GM19351 (cell line): ENCODE measurements at regions not wholly inside any gene's neighbourhood (a gene's known extent, or its start where the extent isn't known, plus 50 kb on each side); places are given as distances from the start of the nearest gene placed in this dataset.
"Not testable (repeated sequence)": the region's sequence is repeated elsewhere in the genome, so short reads cannot be mapped to it uniquely, and the experiment has no call there.

Experiments used
- ATAC-seq: cut with Tn5 transposase; IDR thresholded peaks from one replicate; pipeline ENCODE4 v1.9.1; 2021; ENCODE audit warnings: mild to moderate bottlenecking, moderate library complexity; ENCODE audit not compliant: unreplicated experiment

DNA sequence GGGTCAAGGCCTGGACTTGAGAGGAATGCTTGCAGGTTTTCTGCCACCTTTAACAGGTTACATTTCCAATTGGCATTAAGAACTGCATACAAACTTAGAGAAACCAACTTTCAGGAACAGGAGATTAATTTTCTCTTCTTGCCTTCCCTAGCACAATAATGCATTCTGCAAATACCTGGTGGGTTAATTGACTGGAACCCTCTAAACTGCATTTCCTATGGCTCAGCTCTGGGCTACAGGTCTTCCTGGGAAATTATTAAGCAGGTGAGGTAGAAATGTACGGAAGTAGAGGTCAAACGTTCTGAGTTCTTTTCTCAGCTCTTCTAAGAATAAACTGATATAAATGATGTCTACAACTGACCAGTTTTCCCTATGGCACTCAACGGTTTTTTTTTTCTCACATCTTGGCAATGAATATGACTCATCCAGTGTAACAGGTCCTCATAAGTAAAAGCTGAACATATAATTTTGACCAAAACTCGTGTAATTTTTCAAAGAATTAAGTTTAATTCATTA, 144.9 kb upstream of the PELI2 start:
- no peak for ATAC-seq

DNA sequence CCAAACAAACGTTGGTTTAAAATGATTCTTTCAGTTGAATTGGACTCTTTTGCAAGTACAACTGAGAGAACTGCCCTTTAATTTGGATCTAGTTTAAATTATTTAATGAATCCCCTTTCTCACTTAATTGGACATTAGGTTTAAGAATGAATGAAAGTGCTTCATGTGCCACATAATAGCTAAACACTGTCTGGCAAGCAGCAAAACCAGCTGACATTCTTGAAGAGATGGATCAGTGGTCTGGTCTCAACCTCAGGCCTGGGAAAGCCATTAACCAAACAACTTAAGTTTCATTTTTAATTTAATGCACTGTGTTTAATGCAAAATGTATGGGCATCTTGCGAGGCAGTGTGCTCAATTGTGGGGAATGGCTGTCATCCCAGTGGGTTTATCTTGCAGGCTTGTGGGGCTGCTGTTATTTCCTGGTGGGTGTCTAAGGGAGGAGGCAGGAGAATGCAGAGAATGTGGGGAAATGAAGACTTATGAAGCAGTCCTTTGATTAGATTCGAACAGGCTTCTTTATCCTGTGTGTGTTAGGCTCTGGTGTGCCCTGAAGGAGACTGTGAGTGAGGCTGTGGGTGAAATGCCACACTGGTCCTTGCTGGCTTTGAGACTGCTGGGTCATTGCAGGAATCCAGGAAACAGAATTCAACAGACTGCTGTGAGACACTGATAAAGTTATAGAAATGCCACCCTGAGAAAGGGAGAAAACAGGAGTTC, 144.1 kb upstream of the PELI2 start:
- no peak for ATAC-seq

DNA sequence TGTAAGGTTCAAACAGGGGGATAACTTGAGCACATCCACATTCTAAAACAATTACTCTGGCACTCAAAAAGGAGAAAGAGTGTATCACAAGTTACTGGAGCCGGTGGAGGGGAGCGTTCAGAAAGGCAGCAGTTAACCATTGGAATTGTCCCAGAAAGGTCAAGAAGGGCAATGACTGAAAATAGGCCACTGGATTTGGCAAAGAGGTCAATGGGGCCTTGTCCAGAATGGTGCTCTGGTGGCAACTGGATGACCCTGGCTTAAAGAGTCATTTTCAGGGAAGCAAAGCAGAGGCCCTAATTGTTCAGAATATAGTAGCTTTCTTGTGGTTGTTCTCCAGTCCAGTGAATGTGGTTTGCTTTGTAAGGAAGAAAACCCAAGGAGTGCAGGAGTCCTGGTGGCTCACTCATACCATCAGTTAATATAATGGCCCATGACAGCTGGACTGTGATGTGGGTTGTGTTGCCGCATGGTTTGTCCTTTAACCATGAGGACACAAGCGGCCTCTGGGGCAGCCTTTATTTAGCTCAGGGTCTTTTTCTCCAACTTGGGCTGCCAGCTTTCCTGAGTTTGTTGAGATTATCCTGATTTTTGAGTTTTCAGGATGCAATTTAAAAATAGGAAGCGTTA, 142.8 kb upstream of the PELI2 start:
- ATAC-seq = no peak

DNA sequence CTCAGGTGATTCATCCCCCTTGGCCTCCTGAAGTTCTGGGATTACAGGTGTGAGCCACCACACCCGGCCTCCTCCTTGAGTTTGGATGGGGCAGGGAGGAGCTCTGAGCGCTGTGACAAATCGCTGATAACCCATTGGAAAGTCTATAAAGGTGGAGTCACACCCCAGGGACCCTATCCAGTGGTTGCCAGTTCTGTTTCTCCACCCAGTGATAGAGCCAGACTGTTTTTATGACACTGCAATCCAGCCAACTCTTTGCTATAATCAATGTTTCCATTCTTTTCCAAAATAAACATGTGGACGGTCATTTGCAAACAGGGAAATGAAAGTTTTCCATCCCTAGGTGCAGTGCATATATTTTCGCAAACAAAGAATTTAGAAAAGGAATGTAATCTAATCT, 142.0 kb upstream of the PELI2 start:
- no peak for ATAC-seq

DNA sequence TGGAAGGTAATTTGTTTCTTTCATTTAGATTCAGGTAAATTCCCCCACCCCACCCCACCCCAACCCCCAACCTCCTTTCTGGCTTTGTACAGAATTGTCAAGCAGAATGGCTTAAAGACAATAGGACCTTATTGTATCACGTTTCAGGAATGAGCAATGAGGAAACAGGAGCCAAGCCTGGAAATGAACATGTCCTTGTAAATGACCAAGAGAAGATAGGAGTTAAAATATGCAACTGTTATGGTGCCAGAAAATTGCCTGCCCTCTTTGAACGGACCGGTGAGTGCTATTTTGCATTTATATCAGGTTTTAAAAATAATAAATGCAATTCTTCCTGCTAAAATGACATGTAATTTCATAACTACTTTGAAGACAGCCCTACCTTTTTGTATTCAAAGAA, 141.6 kb upstream of the PELI2 start:
- ATAC-seq = no peak

DNA sequence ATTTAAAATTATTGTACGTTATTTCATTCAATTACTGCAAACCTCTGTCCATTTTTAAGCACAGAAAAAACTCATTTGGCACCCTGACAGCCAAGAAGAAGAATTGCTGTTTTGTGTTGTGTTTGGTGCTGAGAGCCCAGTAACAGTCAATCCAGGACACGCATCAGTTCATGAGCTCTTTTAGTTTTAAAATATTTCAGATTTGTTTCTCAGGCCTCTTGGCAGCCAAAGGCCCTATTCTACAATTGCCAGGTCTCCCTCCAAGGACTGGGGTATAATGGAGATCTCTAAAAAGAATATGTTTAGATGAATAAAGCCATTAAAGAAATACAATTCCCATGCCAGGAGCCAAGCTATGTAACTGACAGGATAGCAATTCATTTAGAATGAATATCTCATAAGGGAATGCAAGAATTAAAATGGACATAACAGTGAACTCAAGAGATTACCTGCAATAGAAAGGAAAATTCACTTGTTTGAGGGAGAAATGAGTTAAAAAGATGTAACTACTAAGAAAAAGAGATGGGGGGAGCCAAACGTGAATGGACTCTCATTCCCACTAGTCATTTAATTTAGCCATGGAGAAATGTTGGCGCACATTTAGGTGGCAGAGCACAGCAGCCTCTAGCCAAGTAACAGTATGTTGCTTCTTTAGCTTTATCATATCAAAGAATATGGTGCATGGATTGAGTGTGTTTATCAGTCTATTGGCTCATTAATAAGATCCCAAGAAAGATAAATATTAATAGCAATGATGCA, 140.6 kb upstream of the PELI2 start:
- ATAC-seq = no peak

DNA sequence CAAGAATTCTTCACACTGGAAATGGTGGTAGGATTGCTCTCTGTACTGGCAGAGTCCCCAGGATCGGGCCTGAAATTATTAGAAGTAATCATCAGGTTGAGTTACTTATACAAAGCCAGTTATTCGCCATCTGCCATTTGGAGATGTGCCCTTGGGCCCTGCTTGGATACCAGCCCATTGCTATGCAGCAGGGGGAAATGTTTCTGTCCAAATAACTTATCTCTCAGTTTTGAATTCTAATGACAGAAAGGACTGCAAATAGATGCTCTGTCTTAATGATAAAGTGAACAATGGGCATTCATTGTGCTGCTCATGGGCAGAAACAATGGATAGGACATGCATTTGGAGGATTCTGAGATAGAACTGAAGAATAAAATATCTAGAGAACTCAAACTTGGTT, 139.1 kb upstream of the PELI2 start:
- ATAC-seq = no peak

DNA sequence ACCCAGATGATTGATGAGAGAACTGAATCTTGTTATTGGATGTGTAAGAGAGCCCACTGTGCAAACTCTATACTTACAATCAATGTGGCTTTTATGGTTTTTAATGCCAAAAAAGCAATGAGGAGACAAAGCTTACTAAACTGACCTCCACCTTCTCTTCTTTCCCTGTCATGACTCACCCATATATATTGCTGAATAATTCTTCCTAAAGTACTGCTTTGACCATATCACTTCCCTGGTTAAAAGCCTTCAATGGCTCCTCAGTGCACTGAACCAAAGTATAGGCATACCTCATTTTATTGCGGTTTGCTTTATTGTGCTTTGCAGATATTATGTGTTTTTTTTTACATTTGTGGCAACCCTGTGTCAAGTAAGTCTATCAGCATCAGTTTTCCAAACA, 138.4 kb upstream of the PELI2 start:
- ATAC-seq = no peak

DNA sequence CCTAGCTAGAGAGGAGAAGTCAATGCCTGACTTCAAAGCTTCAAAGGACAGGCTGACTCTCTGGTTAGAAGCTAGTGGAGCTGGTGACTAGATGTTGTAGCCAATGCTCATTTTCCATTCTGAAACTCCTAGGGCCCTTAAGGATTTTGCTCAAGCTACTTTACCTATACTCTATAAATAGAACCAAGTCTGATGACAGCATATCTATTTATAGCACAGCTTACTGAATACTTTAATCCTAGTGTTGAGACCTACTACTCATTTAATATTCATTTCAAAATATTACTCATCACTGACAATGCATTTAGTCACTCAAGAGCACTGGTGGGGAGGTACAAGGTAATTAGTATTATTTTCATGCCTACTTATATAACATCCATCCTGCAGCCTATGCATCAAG, 137.2 kb upstream of the PELI2 start:
- ATAC-seq = no peak

DNA sequence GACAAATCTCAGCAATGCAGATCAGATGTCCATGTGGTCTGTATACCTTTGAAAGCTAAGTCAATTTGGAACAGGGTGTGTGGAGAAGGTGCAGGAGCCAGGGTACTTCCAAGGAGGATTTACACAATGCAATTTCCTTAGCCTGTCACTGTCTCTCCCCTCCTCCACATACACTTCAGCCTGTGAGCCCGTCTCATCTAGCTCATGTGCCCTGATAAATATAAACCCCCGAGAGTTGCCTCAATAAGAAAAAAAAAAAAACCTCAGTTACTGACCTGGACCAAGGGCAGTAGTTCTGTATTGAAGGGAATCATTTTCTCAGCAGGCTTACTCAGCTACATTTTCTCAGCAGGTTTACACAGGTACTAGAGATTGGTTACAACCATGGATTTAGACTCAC, 132.1 kb upstream of the PELI2 start:
- no peak for ATAC-seq

DNA sequence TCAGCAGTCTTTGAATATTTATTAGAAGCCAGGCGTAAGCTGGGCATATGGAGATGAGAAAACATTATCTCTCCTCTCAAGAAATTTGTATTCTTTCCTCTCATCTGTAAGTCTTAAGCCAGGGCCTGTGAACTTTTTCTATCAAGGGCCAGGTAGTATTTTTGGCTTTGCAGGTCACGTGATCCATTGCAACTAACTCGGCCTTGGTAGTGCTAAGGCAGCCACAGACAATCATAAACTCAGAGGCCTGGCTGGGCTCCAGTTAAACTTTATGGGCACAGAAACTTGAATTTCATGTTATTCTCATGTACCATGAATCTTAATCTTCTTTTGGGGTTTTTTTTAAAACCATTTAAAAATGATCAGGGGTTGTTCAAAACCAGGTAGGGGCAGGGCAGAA, 117.4 kb upstream of the PELI2 start:
- ATAC-seq = no peak

DNA sequence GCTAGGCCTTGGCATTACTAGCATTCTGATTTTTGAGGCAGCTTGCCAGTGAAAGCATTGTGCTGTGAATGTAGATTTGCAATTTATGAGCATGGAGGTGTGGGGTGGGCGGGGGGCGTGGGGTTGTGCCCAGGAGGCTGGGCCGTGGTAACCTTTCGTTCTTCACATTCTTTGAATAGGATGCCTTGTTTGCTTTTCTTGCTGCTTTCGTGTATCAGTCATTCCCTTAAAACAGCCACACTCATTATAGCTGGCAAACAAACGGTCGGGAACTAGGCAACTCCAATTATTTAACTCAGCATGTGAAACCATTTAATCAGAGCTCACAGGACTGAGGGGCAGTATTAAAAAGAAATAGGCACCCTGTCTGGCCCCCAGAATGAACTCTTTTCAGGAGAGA, 115.9 kb upstream of the PELI2 start:
- ATAC-seq = no peak

DNA sequence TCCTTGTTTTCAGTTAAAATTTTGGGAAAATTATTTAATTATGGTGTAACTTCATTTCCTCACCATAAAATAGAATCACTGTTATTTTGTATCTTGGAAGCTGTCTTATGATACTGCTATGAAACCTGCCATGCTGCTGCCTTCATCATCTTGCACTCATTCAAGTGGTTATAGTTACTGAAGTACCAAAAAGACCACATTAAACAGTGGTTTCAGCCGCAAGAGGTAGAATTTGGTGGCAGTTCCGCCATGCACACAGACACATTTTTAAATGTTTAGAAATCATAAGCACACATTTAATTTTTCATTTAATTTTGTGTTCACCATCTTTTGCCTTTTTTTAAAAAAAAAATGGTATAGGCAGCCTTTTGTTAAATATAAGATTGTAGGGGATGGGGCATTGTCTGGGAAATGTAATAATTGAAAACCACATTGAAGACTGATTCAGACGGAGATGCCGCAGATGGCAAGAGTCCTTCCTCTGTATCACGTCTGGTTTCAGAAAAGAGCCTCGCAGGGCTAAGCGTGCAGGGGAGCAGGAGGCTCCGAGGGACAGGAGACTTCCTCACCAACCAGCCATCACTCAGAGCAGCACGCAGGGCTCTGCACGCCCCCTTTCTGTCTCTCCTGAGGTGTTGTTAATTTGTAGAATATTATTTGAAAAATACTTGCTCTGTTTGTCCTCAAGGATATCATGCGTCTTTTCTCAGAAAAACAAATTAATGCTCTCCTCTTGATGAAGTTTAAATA, 115.2 kb upstream of the PELI2 start:
- peak; percentile 56 for ATAC-seq

DNA sequence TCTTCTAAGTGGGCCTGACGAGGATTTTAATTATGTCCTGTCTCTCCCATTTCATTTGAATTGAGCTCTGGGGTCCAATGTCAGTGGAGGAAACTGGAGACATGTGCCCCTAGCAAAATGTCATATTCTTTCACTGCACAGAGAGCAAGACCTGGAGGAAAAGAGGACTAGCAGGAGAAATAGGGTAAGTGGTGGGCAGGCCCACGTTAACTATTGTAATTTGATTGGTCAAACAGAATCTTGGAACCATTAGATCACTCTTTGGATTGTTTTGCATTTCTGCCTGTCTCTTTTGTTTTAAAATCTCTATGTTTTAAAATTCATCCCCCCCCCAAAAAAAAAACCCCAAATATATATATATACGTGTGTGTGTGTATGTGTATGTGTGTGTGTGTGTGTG, 113.9 kb upstream of the PELI2 start:
- no peak for ATAC-seq

DNA sequence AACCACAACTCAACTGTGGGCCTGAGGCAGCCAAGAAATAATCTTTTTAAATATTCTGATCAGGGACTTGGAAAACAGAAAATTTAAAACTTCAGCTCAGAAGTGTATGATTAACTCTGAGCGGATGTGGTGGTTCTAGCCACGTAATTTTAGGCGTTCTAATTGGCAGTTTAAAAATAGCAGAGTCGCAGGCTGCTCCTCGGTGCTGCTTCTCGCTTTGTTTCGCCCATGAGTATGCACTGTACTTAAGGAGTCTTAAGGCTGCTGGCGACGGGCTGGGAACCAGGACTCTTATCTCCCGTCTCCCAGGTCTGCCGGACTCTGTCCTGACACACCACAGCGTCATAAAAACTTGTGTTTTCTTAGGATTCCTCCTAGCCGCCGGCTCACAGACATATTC, 113.4 kb upstream of the PELI2 start:
- peak; percentile 83 for ATAC-seq

DNA sequence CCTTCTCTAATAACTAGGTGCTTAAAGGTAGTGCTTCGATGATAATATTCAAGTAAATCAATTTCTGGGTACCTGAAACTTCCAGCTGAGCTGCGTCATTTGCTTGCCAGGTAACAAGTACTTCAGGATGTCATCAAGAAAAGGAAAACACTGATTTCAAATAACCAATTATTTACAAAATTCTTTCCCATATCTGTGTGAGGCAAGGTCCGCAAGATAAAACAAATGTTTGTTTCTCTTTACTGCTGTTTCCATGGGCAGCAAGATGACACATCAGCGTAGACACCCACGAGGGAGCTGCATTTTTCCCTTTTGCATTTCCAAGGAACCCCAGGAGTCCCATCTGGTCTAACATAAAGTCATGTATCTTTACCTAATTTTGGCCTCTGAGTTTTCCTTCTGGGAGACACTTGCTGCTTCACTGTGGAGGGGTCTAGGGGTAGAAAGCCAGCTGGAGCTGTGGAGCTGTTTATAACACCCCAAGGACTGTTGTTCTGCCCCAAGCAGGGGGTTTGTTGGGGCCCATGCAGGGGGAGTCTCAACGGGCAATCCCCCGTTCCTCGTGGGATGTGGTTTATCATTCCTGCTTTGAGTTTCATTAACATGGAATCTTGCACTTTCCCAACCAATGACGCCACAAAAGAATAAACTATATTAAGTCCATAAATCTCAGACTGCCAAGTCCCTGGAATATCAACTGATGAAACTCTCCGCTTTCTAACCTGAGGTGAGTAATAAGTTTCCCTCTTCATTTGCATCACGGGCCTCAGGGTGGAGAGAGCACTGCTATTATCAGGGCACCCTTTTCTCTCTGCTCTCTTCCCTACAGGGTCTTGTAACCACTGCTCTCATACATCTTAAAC, 112.8 kb upstream of the PELI2 start:
- no peak for ATAC-seq

DNA sequence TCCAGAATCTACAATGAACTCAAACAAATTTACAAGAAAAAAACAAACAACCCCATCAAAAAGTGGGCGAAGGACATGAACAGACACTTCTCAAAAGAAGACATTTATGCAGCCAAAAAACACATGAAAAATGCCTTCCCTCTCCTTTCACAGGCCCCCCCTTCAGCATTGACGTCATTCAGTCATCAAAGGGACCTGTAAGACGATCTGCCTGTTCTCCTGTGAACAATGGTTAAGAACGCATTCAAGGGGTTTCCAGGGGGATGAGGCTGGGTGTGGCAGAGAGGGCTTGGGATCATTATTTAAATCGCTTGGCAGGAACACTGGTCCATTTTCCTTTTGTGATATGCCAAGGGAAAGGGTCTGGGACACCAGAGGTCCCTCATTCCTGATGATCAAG, 110.7 kb upstream of the PELI2 start:
- ATAC-seq = not testable (repeated sequence)

DNA sequence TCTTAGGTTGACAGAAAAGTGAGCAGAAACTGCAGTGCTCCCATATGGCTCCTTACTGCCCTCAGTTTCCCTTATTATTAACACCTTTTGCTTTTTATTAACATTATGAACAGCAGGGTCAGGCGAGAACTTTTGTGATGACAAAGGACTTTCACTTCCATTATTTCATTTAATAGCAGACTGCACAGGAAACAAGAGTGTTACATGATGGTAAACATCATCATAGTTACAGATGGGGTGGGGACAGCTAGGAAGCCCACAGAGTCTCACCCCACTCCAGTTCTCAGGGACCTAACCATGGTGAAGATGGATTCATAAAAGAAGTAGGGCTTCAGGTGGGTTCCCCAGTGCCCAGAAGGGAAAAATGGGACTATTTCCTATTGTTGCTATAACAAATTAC, 110.1 kb upstream of the PELI2 start:
- no peak for ATAC-seq

DNA sequence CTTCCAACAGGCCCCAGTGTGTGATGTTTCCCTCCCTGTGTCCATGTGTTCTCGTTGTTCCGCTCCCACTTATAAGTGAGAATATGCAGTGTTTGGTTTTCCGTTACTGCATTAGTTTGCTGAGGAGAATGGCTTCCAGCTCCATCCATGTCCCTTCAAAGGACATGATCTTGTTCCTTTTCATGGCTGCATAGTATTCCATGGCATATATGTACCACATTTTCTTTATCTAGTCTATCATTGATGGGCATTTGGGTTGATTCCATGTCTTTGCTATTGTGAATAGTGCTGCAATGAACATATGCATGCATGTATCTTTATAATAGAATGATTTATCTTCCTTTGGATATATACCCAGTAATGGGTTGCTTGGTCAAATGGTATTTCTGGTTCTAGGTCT, 109.5 kb upstream of the PELI2 start:
- ATAC-seq = not testable (repeated sequence)

DNA sequence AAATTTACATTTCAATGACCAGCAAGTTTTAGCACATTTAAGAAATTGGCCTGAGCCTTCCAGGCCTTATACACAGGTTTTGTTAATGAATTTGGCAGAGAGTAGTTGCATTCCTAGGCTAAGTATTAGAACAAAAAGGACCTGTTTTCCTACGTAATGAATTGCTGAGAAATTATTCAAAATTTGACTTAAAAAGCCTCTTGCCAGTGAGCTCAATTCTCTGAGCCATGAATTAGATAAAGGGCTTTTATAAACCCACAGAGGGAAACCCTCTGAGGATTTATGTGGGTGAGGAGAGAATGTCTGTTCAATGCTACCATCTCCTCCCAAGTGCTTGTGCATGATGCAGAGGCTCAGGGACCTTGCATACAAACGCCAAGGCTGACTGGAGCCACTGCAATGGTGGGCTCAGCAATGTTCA, 94.5 kb upstream of the PELI2 start:
- no peak for ATAC-seq
